BLaER1 (cell line): ENCODE measurements at regions not wholly inside any gene's neighbourhood (a gene's known extent, or its start where the extent isn't known, plus 50 kb on each side); places are given as distances from the start of the nearest gene placed in this dataset.
A peak's percentile ranks its signal among the peaks of the same experiment; 100 is the strongest.
"Not testable (repeated sequence)": the region's sequence is repeated elsewhere in the genome, so short reads cannot be mapped to it uniquely, and the experiment has no call there.

Experiments used
- H3K27ac ChIP-seq: shearing (Covaris generic); formaldehyde crosslinking; 2 replicates; pipeline ENCODE4 v1.8.1; 2022
- H3K27me3 ChIP-seq: shearing (Covaris generic); formaldehyde crosslinking; 2 replicates; pipeline ENCODE4 v1.8.1; 2022
- H3K36me3 ChIP-seq: shearing (Covaris generic); formaldehyde crosslinking; 2 replicates; pipeline ENCODE4 v1.8.1; 2022
- H3K4me1 ChIP-seq: shearing (Covaris generic); formaldehyde crosslinking; 2 replicates; pipeline ENCODE4 v1.8.1; 2022
- H3K4me2 ChIP-seq: shearing (Covaris generic); formaldehyde crosslinking; 2 replicates; pipeline ENCODE4 v1.8.1; 2022
- H3K4me3 ChIP-seq: shearing (Covaris generic); formaldehyde crosslinking; 2 replicates; pipeline ENCODE4 v1.8.1; 2022
- H3K9ac ChIP-seq: shearing (Covaris generic); formaldehyde crosslinking; 2 replicates; pipeline ENCODE4 v1.8.1; 2022
- H3K9me3 ChIP-seq: shearing (Covaris generic); formaldehyde crosslinking; 2 replicates; pipeline ENCODE4 v1.8.1; 2022
- H4K20me1 ChIP-seq: shearing (Covaris generic); formaldehyde crosslinking; 2 replicates; pipeline ENCODE4 v1.8.1; 2022
- Cebpa-rat ChIP-seq: shearing (Covaris generic); IDR thresholded peaks from 2 replicates; pipeline ENCODE4 v1.8.1; 2022

GRCh38 chrX:1031521-1032430 lies 180.7 kb downstream of the CRLF2 start:
- H3K9ac ChIP-seq, result no peak overlapping the region
- no peaks in the 10 kb centered on the region for H4K20me1 ChIP-seq
- no peak overlapping the region for H3K4me3 ChIP-seq
- H3K27ac ChIP-seq, result no peak overlapping the region
- H3K9me3 ChIP-seq, result no peaks in the 10 kb centered on the region
- no peak for TF ChIP-seq Cebpa-rat
- peak overlapping the region; percentile 70 for H3K4me2 ChIP-seq
- peaks cover 34% of the 10 kb centered on the region for H3K4me1 ChIP-seq
- peaks cover 9% of the 10 kb centered on the region for H3K27me3 ChIP-seq
- H3K36me3 ChIP-seq, result no peaks in the 10 kb centered on the region

- Histone ChIP-seq H3K27me3 (peaks cover 9% of the 10 kb centered on the region), H4K20me1 (no peaks in the 10 kb centered on the region), H3K36me3 (no peaks in the 10 kb centered on the region), H3K9ac (no peak overlapping the region), H3K27ac (no peak overlapping the region), H3K4me1 (peaks cover 45% of the 10 kb centered on the region), H3K9me3 (no peaks in the 10 kb centered on the region), H3K4me3 (no peak overlapping the region), H3K4me2 (no peak overlapping the region)
- TF ChIP-seq Cebpa-rat, result no peak
Measured at GRCh38 chrX:1029494-1029893, 183.0 kb downstream of the CRLF2 start.

- H3K36me3 ChIP-seq, result no peaks in the 10 kb centered on the region
- H3K4me1 ChIP-seq, result peaks cover 45% of the 10 kb centered on the region
- peak overlapping the region; percentile 50 for H3K4me3 ChIP-seq
- H3K4me2 ChIP-seq, result peak overlapping the region; percentile 66
- no peak for TF ChIP-seq Cebpa-rat
- H3K27ac ChIP-seq, result peak overlapping the region; percentile 80
- peaks cover 9% of the 10 kb centered on the region for H3K27me3 ChIP-seq
- H4K20me1 ChIP-seq, result no peaks in the 10 kb centered on the region
- H3K9ac ChIP-seq, result peak overlapping the region; percentile 59
- H3K9me3 ChIP-seq, result no peaks in the 10 kb centered on the region
Measured at GRCh38 chrX:1027680-1028079, 184.8 kb downstream of the CRLF2 start.

- H3K27me3 ChIP-seq, result peaks cover 8% of the 10 kb centered on the region
- peak overlapping the region; percentile 59 for H3K9ac ChIP-seq
- H3K4me1 ChIP-seq, result peaks cover 44% of the 10 kb centered on the region
- H3K36me3 ChIP-seq, result no peaks in the 10 kb centered on the region
- TF ChIP-seq Cebpa-rat, result no peak
- H4K20me1 ChIP-seq, result no peaks in the 10 kb centered on the region
- no peaks in the 10 kb centered on the region for H3K9me3 ChIP-seq
- peak overlapping the region; percentile 80 for H3K27ac ChIP-seq
- peak overlapping the region; percentile 50 for H3K4me3 ChIP-seq
- peak overlapping the region; percentile 66 for H3K4me2 ChIP-seq
Measured at GRCh38 chrX:1027133-1027532, 185.3 kb downstream of the CRLF2 start.

- H3K9me3 ChIP-seq, result peaks cover 4% of the 10 kb centered on the region
- peak overlapping the region; percentile 66 for H3K4me2 ChIP-seq
- peaks cover under 1% of the 10 kb centered on the region; the same call in 1 of the 2 replicates for H3K27me3 ChIP-seq
- peak overlapping the region; percentile 80 for H3K27ac ChIP-seq
- no peak for TF ChIP-seq Cebpa-rat
- H3K4me3 ChIP-seq, result peak overlapping the region; percentile 50
- H4K20me1 ChIP-seq, result no peaks in the 10 kb centered on the region
- no peaks in the 10 kb centered on the region for H3K36me3 ChIP-seq
- H3K4me1 ChIP-seq, result peaks cover 37% of the 10 kb centered on the region
- H3K9ac ChIP-seq, result peak overlapping the region; percentile 59; the same call in 1 of the 2 replicates
Measured at GRCh38 chrX:1026263-1027015, 186.0 kb downstream of the CRLF2 start.

GRCh38 chrX:1025413-1025812 lies 187.0 kb downstream of the CRLF2 start:
- Histone ChIP-seq H4K20me1 (no peaks in the 10 kb centered on the region), H3K4me1 (peaks cover 33% of the 10 kb centered on the region), H3K9ac (no peak overlapping the region), H3K27ac (peak overlapping the region; percentile 80), H3K27me3 (no peaks in the 10 kb centered on the region), H3K36me3 (no peaks in the 10 kb centered on the region), H3K4me2 (peak overlapping the region; percentile 66), H3K4me3 (no peak overlapping the region), H3K9me3 (peaks cover 14% of the 10 kb centered on the region)
- peak; percentile 53 for TF ChIP-seq Cebpa-rat

- peaks cover 15% of the 10 kb centered on the region for H3K9me3 ChIP-seq
- no peak overlapping the region for H3K9ac ChIP-seq
- H3K27ac ChIP-seq, result no peak overlapping the region
- TF ChIP-seq Cebpa-rat, result no peak
- H3K4me2 ChIP-seq, result no peak overlapping the region
- H3K4me1 ChIP-seq, result peaks cover 29% of the 10 kb centered on the region
- no peaks in the 10 kb centered on the region for H4K20me1 ChIP-seq
- no peak overlapping the region for H3K4me3 ChIP-seq
- H3K27me3 ChIP-seq, result no peaks in the 10 kb centered on the region
- no peaks in the 10 kb centered on the region for H3K36me3 ChIP-seq
Measured at GRCh38 chrX:1023676-1024075, 188.8 kb downstream of the CRLF2 start.

- H3K4me3 ChIP-seq, H3K36me3 ChIP-seq, H3K27ac ChIP-seq, H3K4me2 ChIP-seq, H4K20me1 ChIP-seq, H3K27me3 ChIP-seq, H3K9ac ChIP-seq: not testable (repeated sequence)
- peaks cover 15% of the 10 kb centered on the region for H3K9me3 ChIP-seq
- H3K4me1 ChIP-seq, result peaks cover 12% of the 10 kb centered on the region
Measured at GRCh38 chrX:1021314-1021993, 191.0 kb downstream of the CRLF2 start.

GRCh38 chrX:1020634-1021166 lies 191.7 kb downstream of the CRLF2 start:
- Histone ChIP-seq H3K9ac (no peak overlapping the region), H4K20me1 (no peaks in the 10 kb centered on the region), H3K4me2 (no peak overlapping the region), H3K9me3 (peaks cover 15% of the 10 kb centered on the region), H3K4me3 (no peak overlapping the region), H3K27me3 (no peaks in the 10 kb centered on the region), H3K4me1 (peaks cover 6% of the 10 kb centered on the region), H3K36me3 (no peaks in the 10 kb centered on the region), H3K27ac (no peak overlapping the region)
- TF ChIP-seq Cebpa-rat, result no peak

GRCh38 chrX:1016926-1017325 lies 195.5 kb downstream of the CRLF2 start:
- H3K4me1 ChIP-seq, H4K20me1 ChIP-seq, H3K4me2 ChIP-seq, H3K4me3 ChIP-seq, H3K9ac ChIP-seq, H3K36me3 ChIP-seq, H3K27me3 ChIP-seq, H3K27ac ChIP-seq: not testable (repeated sequence)
- H3K9me3 ChIP-seq, result peaks cover 15% of the 10 kb centered on the region

- not testable (repeated sequence) for H3K4me1 ChIP-seq, H3K27ac ChIP-seq, H3K9me3 ChIP-seq
Measured at GRCh38 chrX:1016281-1016680, 196.2 kb downstream of the CRLF2 start.

More at GRCh38 chrX:1016281-1016680, 196.2 kb downstream of the CRLF2 start:
- not testable (repeated sequence) for H3K27me3 ChIP-seq, H3K4me2 ChIP-seq, H3K36me3 ChIP-seq, H4K20me1 ChIP-seq, H3K4me3 ChIP-seq, H3K9ac ChIP-seq
